Endothelial cell of umbilical vein (primary cell): ENCODE measurements at regions not wholly inside any gene's neighbourhood (a gene's known extent, or its start where the extent isn't known, plus 50 kb on each side); places are given as distances from the start of the nearest gene placed in this dataset.

Experiments
- BruUV-seq: library from RNA; stranded (reverse); fragments of 400-500 nt; replicated peaks from 2 replicates; lab custom pipeline; 2021; lab: Mats Ljungman, UMichigan
- CTCF ChIA-PET: fragments of 300-600, 350-600 bp; sonication (Branson Sonifier 250); formaldehyde crosslinking; loops from one replicate; lab custom pipeline; 2021; ENCODE audit warnings: antibody characterized with exemption, inconsistent platforms; lab: Charles Lee
- POLR2A ChIA-PET: fragments of 300-600, 350-600 bp; sonication (Branson Sonifier 250); formaldehyde crosslinking; loops from one replicate; lab custom pipeline; 2021; ENCODE audit warnings: antibody characterized with exemption, inconsistent platforms; lab: Charles Lee
- DNase-seq: peaks from one replicate; pipeline ENCODE4 v3.0.0-alpha.2; 2011; ENCODE audit warnings: low read depth, low spot score
- FAIRE-seq: peaks from 2 replicates; lab custom pipeline; 2011; peaks lifted over from hg19 to GRCh38; lab: Jason Lieb, UNC
- H2AFZ ChIP-seq: 2 replicates; pipeline ENCODE4 v1.6.0; 2012; ENCODE audit warnings: low read depth, low read length, control low read depth, inconsistent platforms
- H3K27ac ChIP-seq: 2 replicates; pipeline ENCODE4 v1.5.1; 2011; ENCODE audit warnings: low read depth, mild to moderate bottlenecking, control low read depth, low read length, moderate library complexity; ENCODE audit not compliant: insufficient read depth
- H3K27me3 ChIP-seq, 2 experiments: 2 replicates each; pipeline versions ENCODE4 v1.6.0 to v1.6.1; 2011; ENCODE audit warnings: low read length in 2 of 2, mixed read lengths in 1 of 2; ENCODE audit not compliant: control insufficient read depth in 2 of 2, insufficient read depth in 2 of 2
- H3K36me3 ChIP-seq, 2 experiments: 2 replicates in 1 of 2; 3 replicates in 1 of 2; pipeline ENCODE4 v1.5.1; 2011; ENCODE audit warnings: low read length in 2 of 2, mild to moderate bottlenecking in 1 of 2, moderate library complexity in 1 of 2; ENCODE audit not compliant: control insufficient read depth in 2 of 2, insufficient read depth in 2 of 2; ENCODE audit errors: extremely low read depth in 1 of 2
- H3K4me1 ChIP-seq: 3 replicates; pipeline ENCODE4 v1.5.1; 2011; ENCODE audit warnings: mild to moderate bottlenecking, low read length; ENCODE audit not compliant: control insufficient read depth, insufficient read depth; ENCODE audit errors: extremely low read depth
- H3K4me2 ChIP-seq: 2 replicates; pipeline ENCODE4 v1.6.1; 2011; ENCODE audit warnings: low read length, control low read depth, mixed read lengths; ENCODE audit not compliant: insufficient read depth
- H3K4me3 ChIP-seq, 3 experiments: fragments of 200-600 bp in 1 of 3; sonication (generic), shearing (Covaris generic) in 1 of 3; replicated peaks in 1 of 3; 2 replicates each; pipeline ENCODE4 v1.5.1; 2011 to 2016; ENCODE audit warnings: control low read depth in 3 of 3, low read length in 3 of 3, mild to moderate bottlenecking in 2 of 3, inconsistent platforms in 1 of 3, low read depth in 1 of 3, moderate library complexity in 1 of 3; ENCODE audit not compliant: insufficient read depth in 1 of 3
- H3K79me2 ChIP-seq: 2 replicates; pipeline ENCODE4 v1.6.0; 2012; ENCODE audit warnings: low read length, inconsistent platforms; ENCODE audit not compliant: control insufficient read depth, insufficient read depth
- H3K9ac ChIP-seq: replicated peaks from 2 replicates; pipeline ENCODE3; 2011; ENCODE audit warnings: low read length, control low read depth; ENCODE audit not compliant: insufficient read depth; ENCODE audit errors: extremely low read depth
- H3K9me1 ChIP-seq: replicated peaks from 3 replicates; pipeline ENCODE4 v1.6.0; 2011; ENCODE audit warnings: mild to moderate bottlenecking, low read length; ENCODE audit not compliant: control insufficient read depth, insufficient read depth; ENCODE audit errors: extremely low read depth
- H3K9me3 ChIP-seq: replicated peaks from 2 replicates; pipeline ENCODE4 v1.5.1; 2012; ENCODE audit warnings: low read length, inconsistent platforms; ENCODE audit not compliant: control insufficient read depth, insufficient read depth
- H4K20me1 ChIP-seq: replicated peaks from 2 replicates; pipeline ENCODE3; 2011; ENCODE audit warnings: mild to moderate bottlenecking, low read length; ENCODE audit not compliant: control insufficient read depth, insufficient read depth; ENCODE audit errors: extremely low read depth
- EZH2 ChIP-seq: IDR thresholded peaks from 2 replicates; pipeline ENCODE4 v1.6.1; 2012; ENCODE audit warnings: borderline replicate concordance, low read depth, mild to moderate bottlenecking, moderate library complexity, low read length, inconsistent platforms; ENCODE audit not compliant: severe bottlenecking
- FOS ChIP-seq: IDR thresholded peaks from 2 replicates; pipeline ENCODE4 v1.6.1; 2011; ENCODE audit warnings: mild to moderate bottlenecking, low read length, moderate library complexity, borderline replicate concordance; ENCODE audit not compliant: insufficient read depth
- GATA2 ChIP-seq: IDR thresholded peaks from 2 replicates; pipeline ENCODE4 v1.7.0; 2011; ENCODE audit warnings: low read depth, mild to moderate bottlenecking, moderate library complexity, mixed read lengths, low read length; ENCODE audit not compliant: insufficient read length, insufficient read depth
- JUN ChIP-seq: IDR thresholded peaks from 2 replicates; pipeline ENCODE4 v1.6.1; 2011; ENCODE audit warnings: borderline replicate concordance, low read depth; ENCODE audit not compliant: insufficient read length, insufficient read depth
- POLR2A ChIP-seq: IDR thresholded peaks from 2 replicates; pipeline ENCODE4 v1.6.1; 2012; ENCODE audit warnings: low read depth, mild to moderate bottlenecking, control low read depth, low read length
- POLR2AphosphoS5 ChIP-seq: IDR thresholded peaks from 2 replicates; pipeline ENCODE4 v1.6.1; 2012; ENCODE audit warnings: low read depth, mild to moderate bottlenecking, control low read depth, low read length, moderate library complexity; ENCODE audit not compliant: insufficient read depth
- dilution Hi-C: fragments of 300-500 bp; cut with MboI; formaldehyde crosslinking; loops from one replicate; pipeline ENCODE4 v1.15.0; 2019; ENCODE audit warnings: low sequenced_read_pairs; ENCODE audit not compliant: extremely low pct_ligation_motif_present
- intact Hi-C: fragments of 100-400 bp; cut with micrococcal nuclease; formaldehyde crosslinking; loops from one replicate; pipeline ENCODE4 v1.10.0; 2022
- TF ChIP-seq, protein P1 (sequence below): IDR thresholded peaks from 2 replicates; pipeline ENCODE4 v1.6.1; 2011; ENCODE audit not compliant: insufficient read depth, insufficient read length
- TF ChIP-seq, protein P2 (sequence below), 2 donors: IDR thresholded peaks; 1 replicate in 1 of 2; 2 replicates in 1 of 2; pipeline ENCODE4 v1.5.1; 2011; ENCODE audit warnings: low read length in 2 of 2, mild to moderate bottlenecking in 2 of 2, moderate library complexity in 2 of 2, control low read depth in 1 of 2, inconsistent platforms in 1 of 2, low read depth in 1 of 2; ENCODE audit not compliant: insufficient read depth in 1 of 2; ENCODE audit errors: extremely low read depth in 1 of 2

GRCh38 chr1:59075021-59075420, 221.9 kb upstream of the FGGY start:
- dilution Hi-C loops, result no loop called here
- H3K9me3 ChIP-seq, result no peaks in the 10 kb centered on the region
- no peaks in the 10 kb centered on the region for H4K20me1 ChIP-seq
- H3K4me3 ChIP-seq, result no peak overlapping the region
- H3K9ac ChIP-seq, result no peak overlapping the region
- H3K79me2 ChIP-seq, result no peaks in the 10 kb centered on the region
- no TSS peak for BruUV-seq
- H3K27me3 ChIP-seq, result no peaks in the 10 kb centered on the region
- intact Hi-C loops, result no loop called here
- no peaks in the 10 kb centered on the region for H3K36me3 ChIP-seq
- H3K9me1 ChIP-seq, result no peaks in the 10 kb centered on the region
- peaks cover 20% of the 10 kb centered on the region for H3K4me1 ChIP-seq
- no peak overlapping the region for H3K4me2 ChIP-seq
- ChIA-PET CTCF (no interaction called here), POLR2A (no interaction called here)
- H2AFZ ChIP-seq, result no peak overlapping the region
- DNase-seq (no peak), FAIRE-seq (no peak)
- no peak overlapping the region for H3K27ac ChIP-seq
- TF ChIP-seq FOS, result no peak
- TF ChIP-seq EZH2, result no peak
- TF ChIP-seq, protein P1, sequence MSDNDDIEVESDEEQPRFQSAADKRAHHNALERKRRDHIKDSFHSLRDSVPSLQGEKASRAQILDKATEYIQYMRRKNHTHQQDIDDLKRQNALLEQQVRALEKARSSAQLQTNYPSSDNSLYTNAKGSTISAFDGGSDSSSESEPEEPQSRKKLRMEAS, result no peak
- no peak for TF ChIP-seq POLR2AphosphoS5
- TF ChIP-seq GATA2, result no peak
- TF ChIP-seq, protein P2, sequence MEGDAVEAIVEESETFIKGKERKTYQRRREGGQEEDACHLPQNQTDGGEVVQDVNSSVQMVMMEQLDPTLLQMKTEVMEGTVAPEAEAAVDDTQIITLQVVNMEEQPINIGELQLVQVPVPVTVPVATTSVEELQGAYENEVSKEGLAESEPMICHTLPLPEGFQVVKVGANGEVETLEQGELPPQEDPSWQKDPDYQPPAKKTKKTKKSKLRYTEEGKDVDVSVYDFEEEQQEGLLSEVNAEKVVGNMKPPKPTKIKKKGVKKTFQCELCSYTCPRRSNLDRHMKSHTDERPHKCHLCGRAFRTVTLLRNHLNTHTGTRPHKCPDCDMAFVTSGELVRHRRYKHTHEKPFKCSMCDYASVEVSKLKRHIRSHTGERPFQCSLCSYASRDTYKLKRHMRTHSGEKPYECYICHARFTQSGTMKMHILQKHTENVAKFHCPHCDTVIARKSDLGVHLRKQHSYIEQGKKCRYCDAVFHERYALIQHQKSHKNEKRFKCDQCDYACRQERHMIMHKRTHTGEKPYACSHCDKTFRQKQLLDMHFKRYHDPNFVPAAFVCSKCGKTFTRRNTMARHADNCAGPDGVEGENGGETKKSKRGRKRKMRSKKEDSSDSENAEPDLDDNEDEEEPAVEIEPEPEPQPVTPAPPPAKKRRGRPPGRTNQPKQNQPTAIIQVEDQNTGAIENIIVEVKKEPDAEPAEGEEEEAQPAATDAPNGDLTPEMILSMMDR (IDR thresholded peaks at IDR 0.05; ENCODE audit: extremely low read depth in 1 of 2, insufficient read depth in 1 of 2, low read depth in 1 of 2, low read length in 2 of 2), result no peak
- TF ChIP-seq POLR2A, result no peak
- no peak for TF ChIP-seq JUN
